Activated T-cell treated with anti-CD3 and anti-CD28 coated beads, Interleukin-2, amount 50 U/mL, for 1 hour (primary cell): ENCODE measurements at regions not wholly inside any gene's neighbourhood (a gene's known extent, or its start where the extent isn't known, plus 50 kb on each side); places are given as distances from the start of the nearest gene placed in this dataset.

Experiments used
- DNase-seq: peaks from one replicate; pipeline ENCODE4 v3.0.0-alpha.2; 2020

DNA sequence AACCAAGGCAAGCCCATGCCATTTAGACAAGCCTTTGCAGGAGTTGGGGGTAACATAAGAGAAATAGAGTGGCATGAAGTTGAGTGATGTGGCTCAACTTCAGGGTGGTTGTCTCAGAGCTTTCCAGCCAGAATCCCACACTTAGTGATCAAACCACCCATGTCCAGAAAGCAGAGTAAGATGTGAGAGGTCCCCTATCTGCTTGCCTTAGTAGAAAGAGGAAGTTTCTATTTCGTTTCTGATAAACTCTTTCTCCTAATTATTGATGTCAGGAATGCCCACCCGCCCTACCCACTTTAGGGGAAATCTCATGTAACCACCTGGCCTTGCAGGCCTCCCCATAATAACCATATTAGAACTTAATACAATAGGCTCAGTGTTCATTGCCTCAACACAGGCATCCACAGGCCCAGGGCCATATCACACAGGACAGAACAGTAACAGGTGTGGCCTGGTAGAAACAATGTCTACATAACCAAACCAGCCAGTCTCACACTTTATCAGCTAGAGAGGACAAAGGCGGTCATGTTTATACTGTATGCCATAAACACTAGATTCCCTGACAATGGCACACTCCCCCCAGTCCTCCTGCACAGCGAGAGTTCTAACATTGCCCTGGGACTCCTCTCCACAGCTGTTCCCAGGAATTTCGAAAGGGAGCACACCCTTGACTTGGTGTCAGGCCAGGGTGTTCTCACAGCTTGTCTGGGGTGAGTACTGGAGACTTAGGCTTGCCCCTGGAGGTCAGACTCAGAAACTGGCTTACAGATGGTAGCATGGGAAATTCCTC lies 364.4 kb downstream of the CXCL12 start:
- no peak for DNase-seq

DNA sequence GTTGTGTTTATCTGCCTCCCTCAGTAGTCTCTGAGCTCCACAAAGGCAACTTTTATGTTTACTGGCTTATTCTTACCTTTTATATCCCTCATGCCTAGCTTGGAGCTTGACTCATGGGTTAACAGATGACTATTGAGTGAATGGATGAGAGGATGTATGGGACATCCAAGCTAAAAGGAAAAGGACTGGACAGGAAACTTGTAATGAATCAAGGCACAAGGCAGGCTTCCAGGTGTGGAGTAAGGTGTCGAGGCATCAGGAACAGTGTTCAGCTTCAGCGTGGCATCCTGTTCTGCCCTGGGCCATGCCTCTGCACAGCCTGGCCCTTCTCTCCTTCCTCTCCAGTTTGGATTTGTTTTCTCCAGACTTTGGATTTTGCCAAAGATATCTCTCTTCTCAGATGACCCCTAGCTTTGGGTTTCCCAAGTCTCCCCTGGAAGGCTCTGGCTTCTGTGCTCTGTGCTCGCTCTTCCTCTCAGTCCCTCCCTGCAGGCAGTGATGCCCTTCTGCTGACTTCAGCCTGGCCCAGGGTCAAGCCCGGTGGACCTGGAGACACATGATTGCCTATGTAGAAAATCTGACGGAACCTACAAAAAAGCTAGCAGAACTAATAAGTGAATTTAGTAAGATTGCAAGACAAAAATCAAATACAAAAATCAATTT lies 367.3 kb downstream of the CXCL12 start:
- no peak for DNase-seq

GRCh38 chr10:44016589-44017482 lies 368.1 kb downstream of the CXCL12 start:
- no peak for DNase-seq

DNA sequence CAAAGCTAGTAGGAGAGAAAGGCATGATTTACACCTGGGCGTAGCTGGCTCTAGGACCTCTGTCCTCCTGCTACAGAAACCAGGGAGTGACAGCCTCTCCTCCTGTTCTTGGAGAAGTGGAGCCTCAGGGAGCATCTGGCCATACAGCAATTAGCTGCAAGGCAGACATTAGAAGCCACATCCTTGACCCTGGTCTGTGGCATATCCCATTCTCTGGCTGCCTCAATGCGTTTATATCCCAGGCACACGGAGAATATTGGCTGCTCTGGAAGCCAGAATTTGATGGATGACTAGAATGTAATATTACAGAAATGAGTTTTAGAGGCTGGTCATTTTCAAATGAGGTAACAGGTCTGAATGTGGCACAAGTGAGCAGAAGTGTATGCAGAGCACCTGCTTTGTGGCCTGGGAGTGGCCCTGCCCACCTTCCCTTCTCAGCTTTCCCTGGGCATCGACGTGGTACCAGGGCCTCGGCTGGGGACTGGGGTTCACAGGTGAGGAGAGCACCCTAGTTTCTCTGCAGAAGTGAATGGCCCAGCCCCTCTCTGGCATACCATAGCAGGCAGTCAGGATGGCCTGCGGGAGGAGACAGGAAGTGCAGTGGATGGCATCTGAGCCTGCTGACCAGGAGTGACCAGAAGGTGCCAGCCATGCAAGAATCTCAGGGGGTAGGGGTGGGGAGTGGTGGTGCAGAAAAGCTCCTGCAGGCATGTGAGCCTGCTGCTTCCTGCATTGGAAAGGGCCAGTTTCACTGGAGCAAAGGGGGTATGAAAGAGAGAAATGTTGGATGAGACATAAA lies 367.2 kb upstream of the ZNF32 start:
- DNase-seq, result no peak

- no peak for DNase-seq
Measured at GRCh38 chr10:44014644-44015250, 366.1 kb upstream of the ZNF32 start.

DNA sequence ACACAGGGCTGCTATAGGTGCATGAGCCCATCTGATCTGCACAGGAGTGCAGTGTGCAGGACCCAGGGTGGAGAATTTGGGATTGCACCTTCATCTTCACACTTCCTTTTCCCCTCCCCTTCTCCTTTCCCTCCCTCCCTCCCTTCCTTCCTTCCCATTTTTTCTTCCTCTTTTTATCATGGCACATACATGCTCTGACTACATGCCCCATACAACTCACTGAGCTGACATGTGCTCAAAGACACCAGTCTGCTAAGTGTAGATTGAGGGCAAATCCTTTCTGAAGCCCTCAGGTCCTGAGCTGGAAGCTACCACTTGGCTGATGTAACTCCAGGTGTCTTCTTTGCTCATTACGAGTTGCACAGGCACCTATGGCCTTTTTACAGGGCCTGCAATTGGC lies 365.3 kb upstream of the ZNF32 start:
- no peak for DNase-seq

GRCh38 chr10:44012921-44013320 lies 364.2 kb upstream of the ZNF32 start:
- no peak for DNase-seq

DNA sequence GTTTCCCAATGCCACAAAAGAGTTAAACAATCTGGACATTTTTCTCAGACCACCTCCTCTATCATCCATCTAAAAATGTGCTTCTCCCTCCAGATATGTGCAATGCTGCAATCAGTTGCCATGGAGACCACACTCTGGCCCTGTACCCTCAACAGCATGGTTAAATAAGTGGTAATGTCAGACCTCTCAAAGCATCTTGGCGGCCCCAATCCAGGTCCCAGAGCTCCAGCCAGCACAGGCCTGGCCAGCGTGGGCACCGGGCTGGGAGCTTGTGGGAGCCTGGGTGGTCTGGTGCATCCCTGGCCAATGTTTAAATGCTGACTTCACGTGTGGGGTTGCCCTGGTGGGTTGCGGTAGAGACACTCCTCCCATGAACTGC lies 362.9 kb upstream of the ZNF32 start:
- no peak for DNase-seq

DNA sequence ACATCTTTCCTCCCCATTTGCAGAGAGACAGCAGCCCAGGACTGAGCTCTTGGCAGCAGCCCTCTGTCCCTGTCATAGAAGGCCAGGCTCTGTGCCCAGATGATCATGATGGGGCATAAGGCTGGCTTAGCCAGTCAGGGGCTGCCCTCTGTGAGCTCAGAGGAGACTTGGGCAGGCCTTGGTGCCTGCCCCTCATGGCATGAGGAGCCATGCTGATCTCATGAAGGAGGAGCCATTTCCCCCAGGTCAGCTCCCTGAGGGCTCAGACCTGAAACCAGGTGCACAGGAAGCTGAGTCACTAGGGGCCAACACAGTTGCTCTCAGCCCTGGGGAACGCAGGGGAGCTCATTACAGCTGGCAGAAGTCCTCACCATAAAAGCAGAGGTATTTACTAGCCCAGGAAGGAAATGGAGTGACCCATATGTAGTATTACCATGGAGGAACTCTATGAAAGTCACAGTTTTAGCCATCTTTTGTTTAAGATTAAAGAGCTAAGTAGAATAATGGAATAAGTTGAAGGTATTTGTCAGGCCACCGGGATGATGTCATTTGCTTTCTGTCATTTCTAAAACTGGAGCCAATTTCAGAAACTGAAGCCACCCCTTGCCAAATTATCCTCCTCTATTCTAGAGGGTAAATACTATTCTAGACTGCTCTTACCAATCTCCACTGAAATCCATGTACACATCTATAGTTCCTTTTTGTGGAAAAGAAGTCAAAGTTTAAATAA lies 362.4 kb upstream of the ZNF32 start:
- no peak for DNase-seq

DNA sequence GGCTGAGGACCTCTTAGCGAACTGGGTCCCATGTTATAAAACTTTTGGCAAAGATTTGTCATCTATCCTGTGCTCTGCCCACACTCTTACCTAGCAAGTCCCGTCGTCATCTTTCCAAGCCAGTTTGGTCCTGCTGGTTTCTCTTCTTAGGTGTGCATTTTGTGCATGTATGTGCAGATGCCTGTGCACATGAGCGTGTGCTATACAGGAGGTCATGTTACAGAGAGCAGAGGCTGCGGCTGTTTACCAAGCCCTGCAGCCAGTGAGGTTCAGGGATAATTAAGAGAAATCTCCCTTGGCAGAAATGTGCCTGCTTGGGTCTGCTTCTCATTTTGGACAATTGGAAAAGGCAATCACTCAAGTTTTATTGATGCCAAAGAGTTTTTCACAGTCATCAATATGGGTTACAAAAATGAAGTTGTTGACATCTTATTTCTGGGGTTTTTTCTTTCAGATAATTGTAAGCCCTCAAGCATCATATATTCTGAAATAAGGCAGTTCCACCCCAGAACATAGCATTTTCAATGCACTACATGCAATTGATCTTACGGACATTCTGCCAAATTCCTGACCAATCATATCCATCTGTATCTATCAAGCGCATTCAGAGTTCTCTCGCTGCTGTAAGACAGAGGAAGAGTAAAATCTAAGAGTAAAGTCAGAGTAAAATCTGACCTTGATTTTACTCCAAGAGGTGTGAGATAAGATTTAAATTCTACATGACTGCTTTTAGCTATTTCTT lies 361.4 kb upstream of the ZNF32 start:
- DNase-seq, result no peak

DNA sequence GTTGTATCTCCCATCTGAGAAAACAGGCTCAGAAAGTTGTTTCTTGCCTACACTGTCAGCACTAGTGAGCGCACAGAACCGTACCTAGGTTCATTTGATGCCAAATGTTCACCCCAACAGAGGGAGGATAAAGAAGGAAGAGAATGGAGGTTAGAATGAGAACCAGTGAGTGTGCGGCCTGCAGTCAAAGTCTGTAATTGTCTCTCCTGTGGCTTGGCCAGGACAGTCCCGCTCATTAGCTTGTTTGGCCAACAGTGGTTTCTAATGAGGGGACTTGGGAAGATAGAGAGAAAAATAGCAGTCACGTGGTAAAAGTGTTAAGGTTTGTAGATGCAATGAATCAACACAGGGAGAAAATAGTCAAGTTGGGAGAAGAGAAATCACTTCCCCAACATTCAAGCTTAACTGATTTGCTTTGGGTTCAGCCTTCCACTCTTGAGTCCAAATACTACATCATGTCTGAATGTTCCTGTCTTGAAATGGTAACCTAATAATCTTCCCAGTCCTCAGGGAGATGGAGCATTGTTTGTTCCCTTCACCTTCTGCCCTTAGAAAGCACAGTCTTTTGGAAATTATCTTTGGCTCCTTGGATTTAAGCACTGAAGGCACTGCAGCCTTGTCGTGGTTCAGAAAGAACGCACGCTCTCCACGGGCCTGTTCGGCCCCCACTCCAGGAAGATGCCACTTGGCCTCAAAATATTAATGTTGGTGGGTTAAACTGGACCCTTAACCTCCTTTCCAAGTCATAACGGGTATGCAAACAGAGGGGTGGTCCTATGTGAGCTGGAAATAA lies 360.4 kb upstream of the ZNF32 start:
- no peak for DNase-seq

GRCh38 chr10:44008270-44008916 lies 359.7 kb upstream of the ZNF32 start:
- DNase-seq, result no peak

DNA sequence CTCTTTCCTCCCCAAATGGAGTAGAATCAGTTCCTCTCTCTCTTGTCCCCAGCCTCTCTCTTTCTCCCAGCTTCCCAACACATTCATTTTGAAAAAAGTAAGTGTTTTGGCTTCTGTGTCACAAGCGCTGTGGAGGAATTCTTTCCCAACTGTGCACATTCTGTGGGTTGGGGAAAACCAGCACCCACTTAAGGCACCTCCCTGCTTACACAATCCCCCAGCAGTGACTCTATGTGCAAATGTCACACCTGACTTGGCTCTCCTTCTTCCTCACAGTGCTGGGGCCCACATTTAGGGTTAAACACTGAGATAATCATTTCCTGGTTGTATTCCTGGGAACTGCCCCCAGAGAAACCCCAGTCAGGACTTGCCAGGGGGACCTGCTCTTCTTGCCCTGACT lies 358.1 kb upstream of the ZNF32 start:
- no peak for DNase-seq

DNA sequence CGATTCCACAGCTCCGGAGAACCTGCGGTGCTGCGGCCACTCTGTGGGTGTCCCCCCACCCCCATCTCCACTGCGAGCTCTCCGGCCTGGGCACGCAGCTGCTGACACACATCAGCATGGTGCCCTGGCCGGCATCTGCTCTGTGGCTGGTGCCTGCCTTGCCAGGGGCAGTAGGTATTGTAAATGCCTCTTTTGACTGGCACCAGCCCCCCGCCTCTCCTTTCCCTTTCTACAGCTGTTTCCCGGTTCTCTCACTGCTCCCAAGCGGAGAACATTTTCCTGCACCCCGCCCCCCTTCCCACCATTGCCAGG lies 357.1 kb upstream of the ZNF32 start:
- DNase-seq, result no peak

- DNase-seq, result no peak
Measured at GRCh38 chr10:44004913-44005787, 356.5 kb upstream of the ZNF32 start.

- no peak for DNase-seq
Measured at GRCh38 chr10:43998021-43998809, 349.5 kb upstream of the ZNF32 start.

DNA sequence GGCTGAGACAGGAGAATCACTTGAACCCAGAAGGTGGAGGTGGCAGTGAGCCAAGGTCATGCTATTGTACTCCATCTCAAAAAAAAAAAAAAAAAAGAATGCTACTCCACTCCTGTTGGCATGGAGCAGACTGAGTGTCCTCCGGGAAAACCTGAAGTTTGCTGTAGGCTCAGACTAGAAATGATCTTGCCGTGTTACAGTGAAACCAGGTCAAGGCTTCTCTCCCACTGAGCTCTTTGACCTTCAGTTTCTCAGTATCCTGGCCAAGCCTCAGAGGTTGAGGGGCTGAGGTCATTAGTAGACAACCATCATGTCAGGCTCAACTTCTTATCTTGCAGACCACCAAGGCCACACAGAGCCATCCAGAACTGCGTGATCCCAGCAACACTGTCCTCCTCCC lies 348.6 kb upstream of the ZNF32 start:
- DNase-seq, result no peak

DNA sequence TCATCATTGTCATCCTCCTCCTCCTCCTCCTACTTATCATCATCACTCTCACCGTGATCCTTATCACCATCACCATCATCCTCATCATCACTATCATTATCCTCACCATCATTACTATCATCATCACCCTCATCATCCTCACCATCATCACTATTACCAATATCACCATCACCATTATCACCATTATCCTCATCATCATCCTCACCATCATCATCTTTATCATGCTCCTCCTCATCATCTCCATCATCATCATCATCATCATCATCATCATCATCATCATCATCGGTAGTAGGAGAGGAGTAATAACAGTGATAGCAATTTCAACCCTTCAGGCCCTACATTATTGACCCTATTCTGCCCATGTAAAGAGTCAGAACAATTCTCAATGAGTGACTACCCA lies 345.9 kb upstream of the ZNF32 start:
- DNase-seq, result no peak
